IMR-90 (cell line): ENCODE measurements at regions not wholly inside any gene's neighbourhood (a gene's known extent, or its start where the extent isn't known, plus 50 kb on each side); places are given as distances from the start of the nearest gene placed in this dataset.

Source experiments
- ATAC-seq: fragments of 200-7000 bp; cut with Tn5 transposase; 2 replicates; pipeline ENCODE4 v1.9.1; 2020; ENCODE audit warnings: low read depth, mild to moderate bottlenecking, moderate library complexity
- BruUV-seq: library from RNA; stranded (reverse); fragments of 400-500 nt; replicated peaks from 2 replicates; lab custom pipeline; 2021; lab: Mats Ljungman, UMichigan
- CTCF ChIA-PET: fragments of 300-600 bp; formaldehyde crosslinking; extraction: SDS; loops from one replicate; lab custom pipeline; 2021; ENCODE audit warnings: antibody characterized with exemption; lab: Yijun Ruan, JAX
- POLR2A ChIA-PET: fragments of 300-600 bp; sonication (Branson Sonifier 250); formaldehyde crosslinking; loops from one replicate; lab custom pipeline; 2022; ENCODE audit warnings: antibody characterized with exemption; ENCODE audit not compliant: unreplicated experiment; lab: Charles Lee
- DNase-seq: peaks from one replicate; pipeline ENCODE4 v3.0.0; 2013
- H2AFZ ChIP-seq: replicated peaks from 2 replicates; pipeline ENCODE3; 2013; ENCODE audit warnings: low read length, mild to moderate bottlenecking; ENCODE audit not compliant: poor library complexity
- H2AK5ac ChIP-seq: 2 replicates; pipeline ENCODE4 v1.6.1; 2013; ENCODE audit warnings: low read depth, low read length, inconsistent platforms
- H2AK9ac ChIP-seq: replicated peaks from 2 replicates; pipeline ENCODE3; 2013; ENCODE audit warnings: mild to moderate bottlenecking, low read depth, low read length, moderate library complexity; ENCODE audit not compliant: poor library complexity
- H2BK120ac ChIP-seq: 2 replicates; pipeline ENCODE4 v1.6.1; 2013; ENCODE audit warnings: low read depth, low read length, inconsistent platforms
- H2BK15ac ChIP-seq: 3 replicates; pipeline ENCODE4 v1.6.1; 2013; ENCODE audit warnings: low read depth, low read length, inconsistent platforms
- H2BK20ac ChIP-seq: 2 replicates; pipeline ENCODE4 v1.6.1; 2013; ENCODE audit warnings: low read depth, mild to moderate bottlenecking, inconsistent platforms, low read length, moderate library complexity
- H2BK5ac ChIP-seq: 2 replicates; pipeline ENCODE4 v1.6.1; 2013; ENCODE audit warnings: mild to moderate bottlenecking, low read depth, low read length, inconsistent platforms; ENCODE audit not compliant: poor library complexity, severe bottlenecking
- H3K14ac ChIP-seq: replicated peaks from 2 replicates; pipeline ENCODE4 v1.6.1; 2013; ENCODE audit warnings: low read depth, low read length, inconsistent platforms
- H3K18ac ChIP-seq: 2 replicates; pipeline ENCODE4 v1.6.1; 2013; ENCODE audit warnings: low read depth, low read length, control low read depth
- H3K23ac ChIP-seq: 2 replicates; pipeline ENCODE4 v1.6.1; 2013; ENCODE audit warnings: low read depth, low read length, inconsistent platforms
- H3K27ac ChIP-seq: 2 replicates; pipeline ENCODE4 v1.5.1; 2013; ENCODE audit warnings: mild to moderate bottlenecking, control low read depth, low read length; ENCODE audit not compliant: insufficient read depth
- H3K27me3 ChIP-seq: 2 replicates; pipeline ENCODE4 v1.6.1; 2013; ENCODE audit warnings: low read length; ENCODE audit not compliant: control insufficient read depth, insufficient read depth
- H3K36me3 ChIP-seq: 2 replicates; pipeline ENCODE4 v1.6.1; 2013; ENCODE audit warnings: low read length, mixed read lengths; ENCODE audit not compliant: control insufficient read depth, insufficient read depth
- H3K4ac ChIP-seq: 2 replicates; pipeline ENCODE4 v1.6.1; 2013; ENCODE audit warnings: low read depth, low read length, inconsistent platforms
- H3K4me1 ChIP-seq: 2 replicates; pipeline ENCODE4 v1.6.1; 2013; ENCODE audit warnings: low read length, mixed read lengths; ENCODE audit not compliant: control insufficient read depth, insufficient read depth
- H3K4me2 ChIP-seq: 2 replicates; pipeline ENCODE4 v1.6.1; 2013; ENCODE audit warnings: low read depth, mild to moderate bottlenecking, control low read depth, low read length, moderate library complexity
- H3K4me3 ChIP-seq: 2 replicates; pipeline ENCODE4 v1.5.1; 2013; ENCODE audit warnings: low read depth, mild to moderate bottlenecking, control low read depth, low read length, moderate library complexity; ENCODE audit not compliant: insufficient read depth
- H3K56ac ChIP-seq: 2 replicates; pipeline ENCODE4 v1.6.1; 2013; ENCODE audit warnings: low read length, inconsistent platforms; ENCODE audit not compliant: insufficient read depth; ENCODE audit errors: extremely low read depth
- H3K79me1 ChIP-seq, 2 experiments: 2 replicates each; pipeline ENCODE4 v1.6.1; 2013; ENCODE audit warnings: low read length in 2 of 2, inconsistent platforms in 1 of 2, low read depth in 1 of 2
- H3K9ac ChIP-seq: 2 replicates; pipeline ENCODE4 v1.6.1; 2013; ENCODE audit warnings: low read depth, low read length, control low read depth
- H3K9me1 ChIP-seq: 2 replicates; pipeline ENCODE4 v1.6.1; 2013; ENCODE audit warnings: low read length, inconsistent platforms; ENCODE audit not compliant: insufficient read depth
- H3K9me3 ChIP-seq: 2 replicates; pipeline ENCODE4 v1.6.1; 2013; ENCODE audit warnings: low read length; ENCODE audit not compliant: control insufficient read depth, insufficient read depth
- H4K20me1 ChIP-seq: 2 replicates; pipeline ENCODE4 v1.6.1; 2013; ENCODE audit warnings: low read length, inconsistent platforms; ENCODE audit not compliant: insufficient read depth
- H4K5ac ChIP-seq: 2 replicates; pipeline ENCODE4 v1.6.1; 2013; ENCODE audit warnings: mild to moderate bottlenecking, low read depth, low read length, control low read depth
- H4K8ac ChIP-seq, 2 experiments: 2 replicates each; pipeline ENCODE4 v1.6.1; 2013; ENCODE audit warnings: low read depth in 2 of 2, low read length in 2 of 2, control low read depth in 1 of 2, inconsistent platforms in 1 of 2
- H4K91ac ChIP-seq: 2 replicates; pipeline ENCODE4 v1.6.1; 2013; ENCODE audit warnings: low read depth, low read length, inconsistent platforms; ENCODE audit not compliant: insufficient read depth
- WGBS, 2 experiments: methylation state at CpG; one replicate each; pipeline versions ENCODE4 v1.1.5 to v1.1.7; 2013; ENCODE audit warnings: missing lambda C conversion rate in 2 of 2; ENCODE audit not compliant: insufficient read length in 1 of 2; ENCODE audit errors: extremely low coverage in 2 of 2; 5-methylcytosine and 5-hydroxymethylcytosine counted together
- dilution Hi-C: fragments of 300-500 bp; cut with HindIII; formaldehyde crosslinking; loops from one replicate; pipeline ENCODE4 v1.14.3; 2018; ENCODE audit warnings: low sequenced_read_pairs; ENCODE audit not compliant: unreplicated experiment
- in situ Hi-C: fragments of 300-500 bp; cut with MboI; formaldehyde crosslinking; loops from 3 replicates; pipeline ENCODE4 v1.14.3; 2019; ENCODE audit warnings: low sequenced_read_pairs, inconsistent platforms, mixed read lengths
- intact Hi-C: fragments of 100-400 bp; cut with micrococcal nuclease; formaldehyde crosslinking; loops from 2 replicates; pipeline ENCODE4 v1.10.0; 2022
- TF ChIP-seq, protein P1 (sequence below): conservative IDR thresholded peaks from 2 replicates; pipeline ENCODE4 v1.5.1; 2012; ENCODE audit warnings: mild to moderate bottlenecking, low read depth, low read length, improper control_type of control experiment

DNA sequence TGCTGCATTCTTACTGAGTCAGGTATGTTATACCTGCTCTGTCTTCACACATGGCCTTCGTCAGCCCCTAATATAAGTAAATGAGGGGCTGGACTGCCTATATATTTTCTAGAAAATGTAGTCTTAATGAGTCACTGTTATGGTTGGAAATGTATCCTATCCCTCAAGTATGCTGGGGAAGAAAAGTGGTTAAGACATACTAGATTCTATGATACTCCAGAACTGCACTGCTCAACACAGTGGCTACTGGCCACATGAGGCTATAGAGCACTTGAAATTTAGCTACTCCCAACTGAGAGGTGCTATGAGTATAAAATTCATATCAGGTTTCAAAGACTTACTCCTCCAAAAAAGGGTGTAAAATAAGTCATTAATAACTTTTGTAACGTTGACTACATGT lies 104.3 kb upstream of the STEAP1B start:
- Histone ChIP-seq H4K20me1 (no peaks in the 10 kb centered on the region), H3K27me3 (no peaks in the 10 kb centered on the region), H3K9ac (no peak overlapping the region), H3K14ac (peak overlapping the region; percentile 7; the same call in 1 of the 2 replicates), H3K4me3 (no peak overlapping the region), H2BK5ac (no peak overlapping the region), H3K27ac (no peak overlapping the region), H3K23ac (no peak overlapping the region), H2BK20ac (peak overlapping the region; percentile 29; the same call in 1 of the 2 replicates), H2AK5ac (peak overlapping the region; percentile 36; the same call in 1 of the 2 replicates), H3K4me2 (no peak overlapping the region), H4K8ac (peak overlapping the region in 1 of 2 experiments; percentile 22; a peak in 1 of 4 replicates), H2AFZ (no peak overlapping the region), H4K91ac (no peak overlapping the region), H3K4me1 (peaks cover 9% of the 10 kb centered on the region), H3K56ac (no peak overlapping the region), H3K4ac (0 out of 2 replicates have a peak overlapping the region, but pooled peaks have one; percentile 1), H4K5ac (no peak overlapping the region), H3K9me1 (peaks cover 9% of the 10 kb centered on the region), H3K18ac (no peak overlapping the region), H2BK120ac (no peak overlapping the region), H2AK9ac (no peak overlapping the region), H3K79me1 (no peaks in the 10 kb centered on the region), H3K9me3 (no peaks in the 10 kb centered on the region), H2BK15ac (no peak overlapping the region), H3K36me3 (no peaks in the 10 kb centered on the region)
- in situ Hi-C loops (no loop called here), intact Hi-C loops (no loop called here), dilution Hi-C loops (no loop called here)
- CTCF ChIA-PET = no interaction called here
- ATAC-seq (no peak; the same call in 1 of the 2 replicates), DNase-seq (peak; percentile 62)
- POLR2A ChIA-PET = no interaction called here
- TF ChIP-seq, protein P1, sequence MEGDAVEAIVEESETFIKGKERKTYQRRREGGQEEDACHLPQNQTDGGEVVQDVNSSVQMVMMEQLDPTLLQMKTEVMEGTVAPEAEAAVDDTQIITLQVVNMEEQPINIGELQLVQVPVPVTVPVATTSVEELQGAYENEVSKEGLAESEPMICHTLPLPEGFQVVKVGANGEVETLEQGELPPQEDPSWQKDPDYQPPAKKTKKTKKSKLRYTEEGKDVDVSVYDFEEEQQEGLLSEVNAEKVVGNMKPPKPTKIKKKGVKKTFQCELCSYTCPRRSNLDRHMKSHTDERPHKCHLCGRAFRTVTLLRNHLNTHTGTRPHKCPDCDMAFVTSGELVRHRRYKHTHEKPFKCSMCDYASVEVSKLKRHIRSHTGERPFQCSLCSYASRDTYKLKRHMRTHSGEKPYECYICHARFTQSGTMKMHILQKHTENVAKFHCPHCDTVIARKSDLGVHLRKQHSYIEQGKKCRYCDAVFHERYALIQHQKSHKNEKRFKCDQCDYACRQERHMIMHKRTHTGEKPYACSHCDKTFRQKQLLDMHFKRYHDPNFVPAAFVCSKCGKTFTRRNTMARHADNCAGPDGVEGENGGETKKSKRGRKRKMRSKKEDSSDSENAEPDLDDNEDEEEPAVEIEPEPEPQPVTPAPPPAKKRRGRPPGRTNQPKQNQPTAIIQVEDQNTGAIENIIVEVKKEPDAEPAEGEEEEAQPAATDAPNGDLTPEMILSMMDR = no peak
- WGBS, 2 experiments = no CpG with 5 or more reads among the region's 2 CpGs
- no TSS peak for BruUV-seq
